D721Med (cell line): ENCODE measurements at regions not wholly inside any gene's neighbourhood (a gene's known extent, or its start where the extent isn't known, plus 50 kb on each side); places are given as distances from the start of the nearest gene placed in this dataset.

Experiments
- DNase-seq: peaks from one replicate; pipeline ENCODE4 v3.0.0; 2011; ENCODE audit warnings: low spot score; ENCODE audit not compliant: insufficient read length
- FAIRE-seq: peaks from 2 replicates; lab custom pipeline; 2011; peaks lifted over from hg19 to GRCh38; lab: Jason Lieb, UNC
- TF ChIP-seq, protein P1 (sequence below): IDR thresholded peaks from 2 replicates; pipeline ENCODE4 v1.5.1; 2012; ENCODE audit warnings: mild to moderate bottlenecking, control low read depth; ENCODE audit not compliant: insufficient read depth; ENCODE audit errors: missing control alignments

DNA sequence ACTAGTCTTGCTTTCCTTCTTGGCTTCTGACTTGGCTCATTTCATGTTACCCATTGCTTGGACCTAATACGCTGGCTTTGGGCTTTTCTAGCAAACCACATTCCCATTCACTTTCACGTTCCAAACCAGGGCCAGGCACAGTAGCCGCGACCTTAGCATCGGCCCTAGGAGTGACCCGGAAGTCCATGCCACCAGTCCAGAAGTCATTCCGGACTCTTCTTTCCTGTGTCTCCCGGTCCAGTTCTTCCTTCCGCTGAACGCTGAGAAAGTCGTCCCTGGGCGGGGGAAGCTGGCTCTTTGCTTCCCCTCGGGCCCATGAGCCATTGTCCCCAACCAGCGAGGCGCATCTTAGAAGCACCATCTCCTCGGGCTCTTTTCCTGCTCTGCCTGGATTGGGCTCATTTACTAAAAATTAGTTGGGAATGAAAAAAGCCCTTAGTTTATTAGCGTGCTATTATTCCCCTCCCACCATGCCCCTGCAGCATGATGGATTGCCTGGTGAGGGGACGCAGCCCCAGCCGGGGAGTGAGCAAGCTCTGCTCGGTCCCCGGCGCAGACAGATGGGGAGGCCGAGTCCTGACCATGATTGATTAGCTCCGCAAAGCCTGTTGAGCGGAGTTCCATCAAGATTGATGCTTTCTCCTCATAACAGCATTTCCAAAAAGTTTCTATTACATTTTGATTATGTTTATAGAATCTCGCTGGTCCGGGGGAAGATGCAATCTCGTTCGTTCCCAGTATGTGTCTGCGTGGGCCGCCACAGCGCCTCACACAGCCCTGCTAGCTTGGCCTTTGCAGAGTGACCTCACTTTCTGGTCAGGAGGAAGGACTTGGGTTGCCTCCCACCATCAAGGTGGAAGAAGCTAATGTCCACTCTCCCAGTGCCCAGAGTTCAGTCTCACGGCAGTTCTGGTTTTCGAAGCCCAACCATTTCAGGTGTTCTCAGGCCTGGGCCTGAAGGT is 115.1 kb upstream of the TOP1 start:
- DNase-seq: no peak
- FAIRE-seq: no peak
- TF ChIP-seq, protein P1, sequence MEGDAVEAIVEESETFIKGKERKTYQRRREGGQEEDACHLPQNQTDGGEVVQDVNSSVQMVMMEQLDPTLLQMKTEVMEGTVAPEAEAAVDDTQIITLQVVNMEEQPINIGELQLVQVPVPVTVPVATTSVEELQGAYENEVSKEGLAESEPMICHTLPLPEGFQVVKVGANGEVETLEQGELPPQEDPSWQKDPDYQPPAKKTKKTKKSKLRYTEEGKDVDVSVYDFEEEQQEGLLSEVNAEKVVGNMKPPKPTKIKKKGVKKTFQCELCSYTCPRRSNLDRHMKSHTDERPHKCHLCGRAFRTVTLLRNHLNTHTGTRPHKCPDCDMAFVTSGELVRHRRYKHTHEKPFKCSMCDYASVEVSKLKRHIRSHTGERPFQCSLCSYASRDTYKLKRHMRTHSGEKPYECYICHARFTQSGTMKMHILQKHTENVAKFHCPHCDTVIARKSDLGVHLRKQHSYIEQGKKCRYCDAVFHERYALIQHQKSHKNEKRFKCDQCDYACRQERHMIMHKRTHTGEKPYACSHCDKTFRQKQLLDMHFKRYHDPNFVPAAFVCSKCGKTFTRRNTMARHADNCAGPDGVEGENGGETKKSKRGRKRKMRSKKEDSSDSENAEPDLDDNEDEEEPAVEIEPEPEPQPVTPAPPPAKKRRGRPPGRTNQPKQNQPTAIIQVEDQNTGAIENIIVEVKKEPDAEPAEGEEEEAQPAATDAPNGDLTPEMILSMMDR: no peak

DNA sequence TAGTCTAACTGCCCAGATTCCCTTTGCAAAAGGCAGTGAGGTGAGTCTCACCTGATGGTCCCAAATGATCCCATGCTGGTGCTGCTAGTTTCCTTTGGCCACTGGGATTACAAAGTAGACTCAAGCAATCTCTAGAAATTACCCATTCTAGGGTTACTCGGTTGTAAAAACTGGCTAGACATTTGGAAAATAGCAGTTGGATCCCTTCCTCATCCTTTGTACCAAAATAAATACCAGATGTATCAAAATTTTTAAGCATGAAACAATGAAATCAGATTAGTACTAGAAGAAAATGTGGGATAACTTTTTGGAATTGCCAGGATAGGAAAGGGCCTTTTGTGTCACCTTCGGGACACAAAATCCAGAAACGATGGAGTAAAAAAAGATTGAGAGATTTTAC is 112.9 kb upstream of the TOP1 start:
- TF ChIP-seq, protein P1: no peak
- DNase-seq (no peak), FAIRE-seq (no peak)

DNA sequence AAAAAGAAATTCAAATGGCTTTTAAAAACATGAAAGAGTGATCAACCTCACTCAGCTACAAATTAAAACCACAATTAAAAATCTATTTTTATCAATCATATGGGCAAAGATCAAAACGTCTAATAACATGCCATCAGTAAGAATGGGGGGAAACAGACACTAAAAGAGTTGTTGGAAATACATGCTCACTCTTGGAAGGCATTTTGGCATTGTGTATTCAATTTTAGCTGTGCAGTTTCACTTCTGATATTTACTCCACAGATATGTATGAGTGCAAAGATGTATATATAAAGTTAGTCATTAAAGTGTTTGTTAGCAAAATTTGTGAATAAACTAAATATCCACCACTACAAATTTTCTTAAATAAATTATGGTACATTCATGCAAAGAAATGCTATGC is 112.3 kb upstream of the TOP1 start:
- FAIRE-seq: no peak
- TF ChIP-seq, protein P1: no peak
- no peak for DNase-seq

DNA sequence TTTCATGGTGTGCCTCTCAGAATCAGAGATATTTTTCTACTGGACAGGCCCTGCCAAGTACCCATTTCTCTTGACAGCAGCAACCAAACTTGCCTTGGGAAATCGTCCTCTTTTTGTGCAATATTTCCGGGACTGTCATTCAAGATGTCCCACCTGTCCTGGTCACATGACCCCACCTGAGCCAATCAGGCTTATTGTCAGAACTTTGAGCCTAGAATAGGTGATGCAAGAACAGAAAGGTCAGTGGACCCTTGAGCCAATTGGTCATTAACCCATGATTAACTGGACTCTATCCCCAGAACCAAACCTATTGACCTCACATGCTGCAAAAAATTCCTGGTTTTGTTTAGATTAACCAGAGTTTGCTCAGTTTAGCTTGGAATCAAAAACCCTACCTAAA is 108.3 kb upstream of the TOP1 start:
- TF ChIP-seq, protein P1: no peak
- DNase-seq: no peak
- no peak for FAIRE-seq

DNA sequence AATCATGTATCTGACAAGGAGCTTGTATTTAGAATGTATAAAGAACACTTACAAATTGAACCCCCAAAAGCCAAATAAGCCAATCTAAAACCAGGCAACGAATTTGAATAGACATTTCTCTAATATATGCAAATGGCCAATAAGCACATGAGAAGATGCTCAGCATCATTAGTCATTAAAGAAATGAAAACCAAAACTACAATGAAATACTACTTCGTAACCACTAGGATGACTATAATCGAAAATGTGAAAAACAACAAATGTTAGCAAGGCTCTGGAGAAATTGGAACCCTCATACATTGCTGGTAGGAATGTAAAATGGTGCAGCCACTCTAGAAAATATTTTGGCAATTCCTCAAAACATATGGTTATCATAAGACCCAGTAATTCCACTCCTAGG is 105.8 kb upstream of the TOP1 start:
- DNase-seq: no peak
- no peak for FAIRE-seq
- TF ChIP-seq, protein P1: no peak

DNA sequence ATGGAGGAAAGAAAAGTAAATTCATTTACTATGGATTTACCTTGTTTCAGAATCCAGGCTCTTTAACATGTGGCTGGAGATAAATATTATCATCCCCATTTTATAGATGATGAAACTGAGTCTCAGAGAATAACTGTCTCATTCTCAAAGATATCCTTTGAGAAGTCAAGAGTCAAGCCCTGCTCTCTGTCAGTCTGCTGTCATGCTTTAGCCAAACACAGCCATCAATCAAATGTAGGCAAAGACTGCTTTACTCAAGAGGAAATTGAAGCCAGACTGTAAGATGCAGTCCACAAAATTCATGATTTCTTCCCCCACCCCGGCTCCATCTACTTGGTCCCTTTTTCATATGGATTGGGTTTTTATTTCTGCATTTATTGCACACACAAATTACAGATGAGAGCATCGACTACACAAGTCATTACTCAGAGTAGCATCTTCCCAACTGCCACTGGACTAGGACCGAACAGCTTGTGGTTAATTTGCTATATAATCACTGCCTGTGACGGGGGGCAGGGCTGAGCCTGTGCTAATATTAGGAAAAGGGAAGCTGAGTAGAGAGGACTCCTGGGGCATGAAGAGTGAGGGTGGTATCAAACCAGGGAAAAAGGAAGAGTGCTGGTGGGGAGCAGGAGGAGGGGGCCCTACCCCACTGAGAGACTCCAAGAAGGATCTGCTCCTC is 102.7 kb upstream of the TOP1 start:
- FAIRE-seq (no peak), DNase-seq (no peak)
- TF ChIP-seq, protein P1: no peak
